ENCODE measurements at regions not wholly inside any gene's neighbourhood (a gene's known extent, or its start where the extent isn't known, plus 50 kb on each side); places are given as distances from the start of the nearest gene placed in this dataset.

DNA sequence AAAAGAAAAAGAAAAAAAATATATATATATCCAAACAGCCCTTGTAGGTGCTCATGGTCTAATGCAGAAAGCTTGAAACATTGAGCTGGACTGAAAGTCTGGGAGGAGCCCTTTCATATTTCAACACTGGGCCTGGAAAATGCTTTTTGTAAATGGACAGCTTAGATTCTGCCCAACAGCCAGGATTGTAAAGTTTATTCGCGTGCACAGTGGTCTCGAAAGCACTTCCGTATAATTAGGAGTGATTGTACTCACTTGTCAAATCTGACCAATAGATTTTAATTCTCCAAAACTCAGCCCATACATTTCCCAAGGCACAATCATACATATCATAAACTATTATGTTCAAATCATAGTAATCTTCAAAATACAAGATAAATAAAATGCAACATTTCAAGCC, 260.1 kb downstream of the COL4A1 start:
- no peak for TF ChIP-seq POLR2AphosphoS5 (IDR thresholded peaks at IDR 0.05)
- TF ChIP-seq, protein P1, sequence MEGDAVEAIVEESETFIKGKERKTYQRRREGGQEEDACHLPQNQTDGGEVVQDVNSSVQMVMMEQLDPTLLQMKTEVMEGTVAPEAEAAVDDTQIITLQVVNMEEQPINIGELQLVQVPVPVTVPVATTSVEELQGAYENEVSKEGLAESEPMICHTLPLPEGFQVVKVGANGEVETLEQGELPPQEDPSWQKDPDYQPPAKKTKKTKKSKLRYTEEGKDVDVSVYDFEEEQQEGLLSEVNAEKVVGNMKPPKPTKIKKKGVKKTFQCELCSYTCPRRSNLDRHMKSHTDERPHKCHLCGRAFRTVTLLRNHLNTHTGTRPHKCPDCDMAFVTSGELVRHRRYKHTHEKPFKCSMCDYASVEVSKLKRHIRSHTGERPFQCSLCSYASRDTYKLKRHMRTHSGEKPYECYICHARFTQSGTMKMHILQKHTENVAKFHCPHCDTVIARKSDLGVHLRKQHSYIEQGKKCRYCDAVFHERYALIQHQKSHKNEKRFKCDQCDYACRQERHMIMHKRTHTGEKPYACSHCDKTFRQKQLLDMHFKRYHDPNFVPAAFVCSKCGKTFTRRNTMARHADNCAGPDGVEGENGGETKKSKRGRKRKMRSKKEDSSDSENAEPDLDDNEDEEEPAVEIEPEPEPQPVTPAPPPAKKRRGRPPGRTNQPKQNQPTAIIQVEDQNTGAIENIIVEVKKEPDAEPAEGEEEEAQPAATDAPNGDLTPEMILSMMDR (IDR thresholded peaks at IDR 0.05): no peak
- no peak for TF ChIP-seq POLR2A (IDR thresholded peaks at IDR 0.05; ENCODE audit: low read depth)
- TF ChIP-seq EP300 (IDR thresholded peaks at IDR 0.05): no peak
- peaks cover 0 to 5% (median 2%) of the 10 kb centered on the region in 4 donors for H3K4me1 ChIP-seq
- no peak overlapping the region for H3K27ac ChIP-seq (replicated peaks in 1 of 4)
- no peak for DNase-seq (ENCODE audit: extremely low spot score)
- WGBS: 77% methylated on average over 4 of the region's 4 CpGs
- H3K36me3 ChIP-seq: no peaks in the 10 kb centered on the region
- H3K9me3 ChIP-seq: no peaks in the 10 kb centered on the region
- H3K27me3 ChIP-seq: no peaks in the 10 kb centered on the region
- intact Hi-C loops (cut with DNase I): no loop called here
- no peak overlapping the region for H3K4me3 ChIP-seq

DNA sequence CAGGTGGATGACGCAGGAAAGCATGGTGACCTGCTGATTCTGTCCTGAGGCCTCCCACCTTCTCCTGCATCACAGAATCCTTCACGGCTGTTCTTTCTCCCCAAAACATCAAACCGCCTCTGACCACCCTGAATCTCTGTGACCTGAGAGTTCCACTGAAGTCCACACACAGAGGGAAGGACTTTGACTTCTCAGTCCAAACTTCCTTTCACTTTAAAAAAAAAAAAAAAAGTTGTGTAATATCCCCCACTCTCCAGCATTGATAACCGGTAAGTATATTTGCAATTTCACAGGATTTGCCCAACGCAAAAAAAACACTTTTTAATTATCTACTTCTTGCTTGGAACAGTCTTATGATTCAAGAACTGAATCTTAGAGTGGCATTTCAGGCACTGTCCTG, 259.5 kb upstream of the IRS2 start:
- Histone ChIP-seq H3K4me1 (peaks cover 0 to 5% (median 2%) of the 10 kb centered on the region in 4 donors), H3K36me3 (no peaks in the 10 kb centered on the region), H3K27me3 (no peaks in the 10 kb centered on the region), H3K9me3 (no peaks in the 10 kb centered on the region), H3K4me3 (no peak overlapping the region), H3K27ac (replicated peaks in 1 of 4) (no peak overlapping the region)
- no peak for DNase-seq (ENCODE audit: extremely low spot score)
- intact Hi-C loops (cut with DNase I): no loop called here
- no peak for TF ChIP-seq POLR2A (IDR thresholded peaks at IDR 0.05; ENCODE audit: low read depth)
- TF ChIP-seq, protein P1 (IDR thresholded peaks at IDR 0.05): no peak
- TF ChIP-seq EP300 (IDR thresholded peaks at IDR 0.05): no peak
- no peak for TF ChIP-seq POLR2AphosphoS5 (IDR thresholded peaks at IDR 0.05)
- 94% methylated on average over 5 of the region's 5 CpGs for WGBS

DNA sequence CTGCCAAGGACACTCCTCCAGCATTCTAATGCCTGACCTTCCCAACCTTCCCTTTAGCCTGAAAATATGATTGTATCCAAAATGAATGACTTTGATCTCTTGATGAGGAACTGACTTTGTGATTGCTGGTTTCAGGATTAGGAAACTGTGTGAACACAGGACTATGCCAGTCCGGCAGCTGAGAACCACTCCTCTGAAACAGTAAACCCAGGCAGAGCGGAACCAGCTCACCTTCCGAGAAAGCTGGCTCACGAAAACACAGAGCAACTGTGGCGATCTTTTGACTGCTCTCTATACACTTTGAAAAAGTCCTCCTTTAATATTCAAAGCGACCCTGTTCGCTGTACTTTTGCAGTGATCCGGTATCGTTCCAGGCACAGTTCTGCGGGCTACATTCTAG, 258.8 kb upstream of the IRS2 start:
- Histone ChIP-seq H3K4me3 (no peak overlapping the region), H3K27ac (replicated peaks in 1 of 4) (no peak overlapping the region), H3K27me3 (no peaks in the 10 kb centered on the region), H3K9me3 (no peaks in the 10 kb centered on the region), H3K36me3 (no peaks in the 10 kb centered on the region), H3K4me1 (peaks cover 0 to 5% (median 2%) of the 10 kb centered on the region in 4 donors)
- WGBS: 96% methylated on average over 10 of the region's 10 CpGs
- TF ChIP-seq EP300 (IDR thresholded peaks at IDR 0.05): no peak
- TF ChIP-seq POLR2A (IDR thresholded peaks at IDR 0.05; ENCODE audit: low read depth): no peak
- no peak for TF ChIP-seq POLR2AphosphoS5 (IDR thresholded peaks at IDR 0.05)
- TF ChIP-seq, protein P1 (IDR thresholded peaks at IDR 0.05): no peak
- intact Hi-C loops (cut with DNase I): no loop called here
- DNase-seq (ENCODE audit: extremely low spot score): no peak

DNA sequence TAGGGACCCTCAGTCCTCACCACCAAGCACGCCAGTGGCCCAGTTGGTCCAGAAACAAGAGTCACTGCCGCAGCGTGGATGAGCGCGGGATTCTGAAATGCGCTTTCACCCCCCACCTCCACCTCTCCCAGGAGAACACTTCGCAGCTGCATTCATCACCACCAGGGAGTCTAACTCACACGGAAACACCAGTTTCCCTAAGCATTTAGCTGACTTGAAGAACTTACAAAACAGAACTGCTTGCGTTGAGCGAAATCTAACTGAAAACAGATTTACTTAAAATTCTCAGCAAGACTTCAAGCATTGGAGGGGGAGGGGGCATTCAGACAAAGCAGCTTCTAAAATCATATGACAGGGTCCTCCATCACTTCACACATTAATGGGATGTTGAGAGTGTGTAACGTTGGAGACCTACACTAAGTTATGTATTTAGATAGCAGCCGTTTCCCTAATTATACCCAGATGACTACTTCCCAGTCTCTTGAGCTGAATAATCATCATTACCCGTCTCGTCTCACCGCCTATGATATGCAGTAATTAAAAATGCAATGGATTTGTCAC, 258.2 kb upstream of the IRS2 start:
- Histone ChIP-seq H3K4me1 (peaks cover 0 to 5% (median 2%) of the 10 kb centered on the region in 4 donors), H3K9me3 (no peaks in the 10 kb centered on the region), H3K36me3 (no peaks in the 10 kb centered on the region), H3K4me3 (no peak overlapping the region), H3K27me3 (no peaks in the 10 kb centered on the region), H3K27ac (replicated peaks in 1 of 4) (no peak overlapping the region)
- WGBS: 49% methylated on average over 15 of the region's 15 CpGs
- DNase-seq (ENCODE audit: extremely low spot score): no peak
- TF ChIP-seq POLR2AphosphoS5 (IDR thresholded peaks at IDR 0.05) (no peak), POLR2A (IDR thresholded peaks at IDR 0.05; ENCODE audit: low read depth) (no peak), EP300 (IDR thresholded peaks at IDR 0.05) (no peak)
- TF ChIP-seq, protein P1 (IDR thresholded peaks at IDR 0.05): no peak
- intact Hi-C loops (cut with DNase I): no loop called here
